NCI-H510A treated with DMSO at 0.1 percent for 48 hours (cell line): ENCODE measurements at regions not wholly inside any gene's neighbourhood (a gene's known extent, or its start where the extent isn't known, plus 50 kb on each side); places are given as distances from the start of the nearest gene placed in this dataset.

ENCODE experiments used
- DNase-seq: peaks from one replicate; lab custom pipeline; 2025; lab: John Stamatoyannopoulos, UW

- DNase-seq: no peak
These were observed 239.1 kb downstream of the HDGFL1 start for GRCh38 chr6:22808466-22808865.

DNA sequence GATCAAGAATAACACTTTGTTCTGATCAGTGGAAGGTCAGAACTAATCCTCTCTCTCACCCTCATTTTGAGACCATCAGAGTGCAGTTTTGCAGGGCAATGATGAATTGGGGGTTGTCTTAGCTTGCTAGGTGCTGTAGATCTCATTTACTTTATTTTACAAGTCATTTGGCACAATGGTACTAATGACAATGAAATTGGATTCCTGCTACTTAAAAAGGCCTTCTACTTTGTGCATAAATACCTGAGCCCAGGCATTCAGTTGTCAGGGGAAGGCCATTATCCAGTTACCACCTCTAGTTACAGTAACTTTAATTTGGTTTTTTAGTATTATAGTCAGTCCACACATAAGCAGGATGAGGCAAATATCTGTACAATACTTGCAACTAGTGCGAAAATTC lies 240.0 kb downstream of the HDGFL1 start:
- no peak for DNase-seq

DNA sequence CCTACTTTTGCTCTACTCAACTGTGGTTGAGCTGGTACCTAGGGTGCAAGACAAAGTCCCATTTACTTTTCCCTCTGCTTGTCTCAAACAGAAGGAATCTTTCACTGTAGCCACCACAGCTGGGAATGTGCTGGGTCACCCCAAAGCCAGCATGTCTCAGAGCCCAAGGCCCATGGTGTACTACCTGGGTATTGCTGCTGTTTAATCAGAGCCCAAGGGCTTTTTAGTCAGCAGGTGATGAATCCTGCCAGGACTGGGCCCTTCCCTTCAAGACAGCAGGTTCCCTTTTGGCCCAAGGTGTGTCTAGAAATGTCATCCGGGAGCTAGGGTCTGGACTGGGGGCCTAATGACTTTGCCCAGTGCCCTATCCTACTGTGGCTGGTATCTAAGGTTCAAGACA lies 249.8 kb downstream of the HDGFL1 start:
- no peak for DNase-seq

DNA sequence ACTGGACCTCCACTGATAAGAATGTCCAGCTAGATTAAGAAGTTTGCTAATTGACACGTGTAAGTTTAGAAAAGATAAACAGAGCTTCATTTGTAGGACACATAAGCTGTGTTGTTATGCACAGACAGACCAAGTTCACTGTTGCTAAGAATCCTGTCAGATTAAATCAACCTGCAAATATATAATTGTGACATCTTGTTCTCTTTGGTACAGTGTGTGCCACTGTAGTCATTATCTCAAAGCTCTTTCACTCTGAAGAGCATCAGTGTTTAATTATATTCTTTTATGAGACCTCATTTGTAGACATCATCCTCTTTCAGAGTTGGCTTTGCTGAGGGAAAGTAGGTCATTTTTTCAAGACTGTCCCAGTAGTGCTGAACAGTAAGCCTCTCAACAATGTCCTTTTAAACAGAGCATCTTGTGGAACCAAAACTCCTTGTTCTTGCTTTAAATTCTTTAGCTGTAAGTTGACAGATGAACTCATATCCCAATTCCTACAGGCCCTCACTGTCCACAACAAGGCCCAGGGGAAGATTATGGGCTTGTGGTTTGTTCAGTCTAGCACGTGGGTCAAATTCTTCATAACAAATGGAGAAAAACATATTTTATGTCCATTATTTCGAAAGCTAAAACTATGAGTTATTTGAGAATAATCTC lies 252.4 kb downstream of the HDGFL1 start:
- no peak for DNase-seq

- DNase-seq: no peak
These were observed 255.8 kb downstream of the HDGFL1 start for GRCh38 chr6:22825210-22825609.

GRCh38 chr6:22826961-22827360 lies 257.6 kb downstream of the HDGFL1 start:
- DNase-seq: no peak

DNA sequence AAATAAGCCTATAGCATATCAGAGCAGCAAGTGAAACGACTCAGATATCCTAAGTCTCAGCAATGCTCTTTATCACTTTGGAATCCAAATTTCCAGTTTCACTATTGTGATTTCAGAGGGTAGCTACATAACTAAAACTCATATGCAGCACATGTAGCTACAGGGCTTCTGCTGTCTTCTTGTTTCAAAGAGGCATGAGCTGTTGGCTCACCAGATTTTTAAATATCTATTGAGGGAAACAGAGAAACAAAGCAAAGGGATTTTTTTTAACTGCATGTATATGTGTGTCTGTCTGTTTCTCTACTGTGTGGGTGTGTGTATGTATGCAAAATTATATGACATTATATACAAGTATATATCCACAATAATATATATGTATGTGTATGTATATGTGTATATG lies 258.4 kb downstream of the HDGFL1 start:
- DNase-seq: no peak

GRCh38 chr6:22828179-22829062 lies 259.1 kb downstream of the HDGFL1 start:
- DNase-seq: peak; percentile 54

- DNase-seq: no peak
These were observed 259.7 kb downstream of the HDGFL1 start for GRCh38 chr6:22829070-22829469.

DNA sequence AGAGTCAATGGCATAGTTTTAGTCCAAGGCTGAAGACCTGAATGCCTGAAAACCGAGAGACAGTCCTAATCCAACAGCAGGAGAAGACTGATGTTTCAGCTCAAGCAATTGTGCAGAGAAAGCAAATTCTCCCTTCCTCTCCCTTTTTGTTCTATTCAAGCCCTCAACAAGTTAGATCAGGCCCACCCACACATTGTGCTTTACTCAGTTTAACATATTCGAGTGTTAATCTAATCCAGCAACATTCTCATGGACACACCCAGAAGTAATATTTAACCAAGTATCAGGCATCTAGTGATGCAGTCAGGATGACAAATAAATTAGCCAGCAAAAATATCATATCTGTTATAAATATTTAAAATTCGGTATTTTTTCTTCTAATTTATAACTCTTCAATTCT lies 261.1 kb downstream of the HDGFL1 start:
- DNase-seq: no peak

DNA sequence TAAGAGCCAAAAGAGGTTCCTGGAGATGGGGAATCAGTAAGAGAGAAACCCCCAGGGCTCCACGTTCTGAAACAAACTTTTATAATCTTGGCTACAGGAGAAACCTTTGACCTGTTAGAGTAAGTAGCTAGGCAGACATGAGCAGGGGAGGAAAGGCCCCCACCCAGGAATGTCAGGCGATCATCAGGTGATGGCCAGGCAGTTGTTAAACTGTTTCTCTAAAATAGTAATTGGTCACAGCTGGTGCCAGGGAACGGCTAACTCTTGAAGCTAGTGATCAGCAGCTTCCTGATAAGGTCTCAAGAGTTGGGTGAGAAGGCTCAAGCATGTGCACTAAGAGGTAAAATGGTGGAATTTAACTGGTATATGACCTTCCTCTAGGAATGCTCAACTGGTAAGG lies 263.8 kb downstream of the HDGFL1 start:
- DNase-seq: no peak

- DNase-seq: no peak
These were observed 269.0 kb downstream of the HDGFL1 start for GRCh38 chr6:22838345-22838744.

- DNase-seq: no peak
These were observed 276.1 kb downstream of the HDGFL1 start for GRCh38 chr6:22845467-22845866.

DNA sequence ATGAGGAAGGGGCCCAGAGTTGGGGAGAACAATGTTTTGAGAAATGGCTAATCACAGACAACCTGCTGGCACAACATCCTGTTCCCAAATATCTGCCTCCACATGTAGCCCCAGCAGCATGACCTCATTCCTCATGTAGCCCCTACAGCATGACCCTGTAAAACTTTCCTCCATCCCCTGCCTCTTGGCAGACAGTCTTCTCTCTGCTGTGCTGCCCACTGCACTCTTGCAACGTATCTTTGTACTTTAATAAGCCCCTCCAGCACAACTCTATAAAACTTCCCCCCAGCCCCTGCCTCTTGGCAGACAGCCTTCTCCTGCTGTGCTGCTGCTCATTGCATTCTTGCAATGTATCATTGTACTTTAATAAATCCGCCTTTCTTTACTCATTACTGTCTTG lies 278.8 kb downstream of the HDGFL1 start:
- no peak for DNase-seq

- DNase-seq: no peak
These were observed 280.6 kb downstream of the HDGFL1 start for GRCh38 chr6:22849921-22850320.

DNA sequence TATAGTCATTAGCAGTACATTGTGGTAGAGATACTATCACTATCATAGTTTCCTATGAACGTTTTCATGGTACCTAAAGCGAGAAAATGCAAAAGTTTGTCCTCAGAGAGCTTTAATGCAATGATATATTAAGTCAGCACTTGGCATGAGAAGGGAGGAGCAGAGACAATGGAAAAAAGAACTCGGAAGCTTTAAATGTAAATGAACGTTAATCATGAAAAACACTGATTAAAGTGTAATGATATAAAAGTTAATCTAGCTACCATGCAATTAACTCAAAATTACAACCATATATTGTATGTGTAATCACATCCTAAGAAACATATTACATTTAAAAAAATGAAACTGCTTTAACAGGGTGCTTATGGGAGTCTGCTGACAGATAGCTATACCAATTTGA lies 282.7 kb downstream of the HDGFL1 start:
- no peak for DNase-seq

DNA sequence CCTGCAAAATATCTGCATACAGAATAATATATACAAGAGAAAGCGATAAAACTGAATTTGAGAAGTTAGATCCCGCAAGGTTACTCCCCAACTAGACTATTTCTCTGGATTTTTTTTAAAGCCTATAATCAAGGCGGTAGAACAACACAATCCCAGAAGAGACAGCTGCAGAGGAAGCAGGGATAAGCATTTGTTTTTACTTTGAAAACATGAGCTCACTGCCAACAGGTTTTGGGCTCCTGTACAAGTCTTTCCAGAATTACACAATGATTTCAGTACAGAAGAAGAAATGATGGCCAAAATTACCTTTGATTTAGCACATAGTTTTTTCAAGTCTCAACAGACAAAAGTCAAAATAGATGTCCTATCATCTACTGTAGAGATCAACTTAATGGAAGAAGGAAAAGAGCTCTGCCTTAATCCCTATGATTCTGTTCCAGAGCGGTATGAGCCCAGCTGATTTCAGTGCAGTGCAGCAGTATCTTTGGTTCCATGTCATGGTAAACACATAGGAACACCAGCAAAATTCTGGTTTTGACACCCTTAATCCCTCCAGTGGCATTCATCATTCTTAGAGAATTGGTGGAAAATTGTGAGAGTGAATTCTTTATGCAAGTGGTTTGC lies 304.3 kb downstream of the HDGFL1 start:
- DNase-seq: no peak

- no peak for DNase-seq
These were observed 306.5 kb downstream of the HDGFL1 start for GRCh38 chr6:22875845-22876244.

- no peak for DNase-seq
These were observed 308.9 kb downstream of the HDGFL1 start for GRCh38 chr6:22878324-22878701.

DNA sequence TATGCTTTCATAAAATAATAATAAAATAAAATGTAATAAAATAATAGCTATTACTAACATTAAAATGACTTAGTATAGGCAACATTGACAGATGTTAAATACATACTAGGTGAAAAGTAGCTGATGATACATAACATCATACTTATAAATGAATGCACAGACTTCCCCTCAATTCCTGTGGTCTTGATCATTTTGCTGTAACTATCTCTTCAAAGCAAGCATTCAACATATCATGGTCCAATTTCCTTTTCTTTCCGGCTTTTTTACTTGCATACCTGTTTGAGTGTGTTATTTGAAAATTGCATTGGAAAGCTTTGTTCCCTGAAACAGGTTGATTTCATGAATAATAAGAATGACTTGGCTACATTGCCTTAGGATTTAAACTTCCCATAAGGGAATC lies 309.3 kb downstream of the HDGFL1 start:
- DNase-seq: no peak

- no peak for DNase-seq
These were observed 311.5 kb downstream of the HDGFL1 start for GRCh38 chr6:22880686-22881433.

GRCh38 chr6:22882581-22882980 lies 313.2 kb downstream of the HDGFL1 start:
- DNase-seq: no peak
